ENCODE measurements at regions not wholly inside any gene's neighbourhood (a gene's known extent, or its start where the extent isn't known, plus 50 kb on each side); places are given as distances from the start of the nearest gene placed in this dataset.

- TF ChIP-seq MYC (IDR thresholded peaks at IDR 0.05; ENCODE audit: low read depth, low read length) (no peak), CTCF (IDR thresholded peaks at IDR 0.05; ENCODE audit: low read depth, low read length) (no peak), POLR2A (IDR thresholded peaks at IDR 0.05; ENCODE audit: extremely low read depth, insufficient read length) (no peak)
Measured at GRCh38 chr2:56455642-56456041, 271.9 kb downstream of the CCDC85A start.

Measured in NB4 (cell line).